T-helper 2 cell treated with Interferon-gamma antibody and Interleukin-4, amounts not matched to agents 100 ng/mL and 5 ng/mL, for 36 hours (primary cell): ENCODE measurements at regions not wholly inside any gene's neighbourhood (a gene's known extent, or its start where the extent isn't known, plus 50 kb on each side); places are given as distances from the start of the nearest gene placed in this dataset.

ENCODE experiments used
- intact Hi-C: fragments of 100-400 bp; cut with micrococcal nuclease; formaldehyde crosslinking; loops from one replicate; pipeline ENCODE4 v1.15.1; 2023

GRCh38 chr18:11553098-11553940 lies 56.1 kb upstream of the SLC35G4 start:
- intact Hi-C loops, result no loop called here

- intact Hi-C loops, result no loop called here
These were observed 60.4 kb upstream of the SLC35G4 start for GRCh38 chr18:11548916-11549551.

- intact Hi-C loops, result no loop called here
These were observed 61.0 kb upstream of the SLC35G4 start for GRCh38 chr18:11548396-11548795.

GRCh38 chr18:11544060-11544633 lies 65.2 kb upstream of the SLC35G4 start:
- intact Hi-C loops, result no loop called here

GRCh38 chr18:11541179-11541578 lies 68.2 kb upstream of the SLC35G4 start:
- intact Hi-C loops, result no loop called here

GRCh38 chr18:11533942-11534496 lies 75.4 kb upstream of the SLC35G4 start:
- intact Hi-C loops, result no loop called here

- intact Hi-C loops, result no loop called here
These were observed 75.9 kb upstream of the SLC35G4 start for GRCh38 chr18:11533513-11533890.

- intact Hi-C loops, result no loop called here
These were observed 76.5 kb upstream of the SLC35G4 start for GRCh38 chr18:11532758-11533512.

GRCh38 chr18:11529081-11529480 lies 80.3 kb upstream of the SLC35G4 start:
- intact Hi-C loops, result no loop called here

GRCh38 chr18:11526675-11527074 lies 82.7 kb upstream of the SLC35G4 start:
- intact Hi-C loops, result no loop called here

GRCh38 chr18:11523804-11524203 lies 85.6 kb upstream of the SLC35G4 start:
- intact Hi-C loops, result no loop called here

GRCh38 chr18:11522992-11523391 lies 86.4 kb upstream of the SLC35G4 start:
- intact Hi-C loops, result no loop called here

- intact Hi-C loops, result no loop called here
These were observed 87.5 kb upstream of the SLC35G4 start for GRCh38 chr18:11521853-11522252.

GRCh38 chr18:11520536-11520935 lies 88.9 kb upstream of the SLC35G4 start:
- intact Hi-C loops, result no loop called here

- intact Hi-C loops, result loop anchor here (1.0 to 2.0 kb wide), 2 partner anchors 668 to 732 kb away; no protein-coding TSS in a partner anchor
These were observed 90.4 kb upstream of the SLC35G4 start for GRCh38 chr18:11518788-11519685.

- intact Hi-C loops, result loop anchor here (2.0 kb wide), 1 partner anchor 667 kb away; no protein-coding TSS in a partner anchor
These were observed 91.7 kb upstream of the SLC35G4 start for GRCh38 chr18:11517704-11518103.

- intact Hi-C loops, result no loop called here
These were observed 92.5 kb upstream of the SLC35G4 start for GRCh38 chr18:11516751-11517503.

- intact Hi-C loops, result no loop called here
These were observed 95.1 kb upstream of the SLC35G4 start for GRCh38 chr18:11514267-11514666.
